ENCODE measurements at regions not wholly inside any gene's neighbourhood (a gene's known extent, or its start where the extent isn't known, plus 50 kb on each side); places are given as distances from the start of the nearest gene placed in this dataset.

- no peak overlapping the region for H3K4me3 ChIP-seq (ENCODE audit: low read depth, low read length, poor library complexity, severe bottlenecking)
- POLR2A ChIA-PET (ENCODE audit: low non-redundant PET) = no interaction called here
- no peaks in the 10 kb centered on the region for H3K36me3 ChIP-seq (ENCODE audit: insufficient read depth, low read length, poor library complexity, severe bottlenecking)
- H3K27ac ChIP-seq (ENCODE audit: low read depth, low read length, poor library complexity, severe bottlenecking) = no peak overlapping the region
- H3K9me3 ChIP-seq (ENCODE audit: low read depth, low read length, poor library complexity, severe bottlenecking) = peaks cover 5% of the 10 kb centered on the region
- CTCF ChIA-PET = no interaction called here
- no peak for DNase-seq (ENCODE audit: low spot score)
- H3K27me3 ChIP-seq (replicated peaks; ENCODE audit: insufficient read depth, low read depth, low read length, poor library complexity) = peaks cover 4% of the 10 kb centered on the region
- no peaks in the 10 kb centered on the region for H3K4me1 ChIP-seq (ENCODE audit: insufficient read depth, low read length, poor library complexity, severe bottlenecking)
- no TSS peak for BruUV-seq (replicated peaks)
- intact Hi-C loops (cut with micrococcal nuclease; ENCODE audit: unreplicated experiment) = no loop called here
- TF ChIP-seq EZH2 (IDR thresholded peaks at IDR 0.05; ENCODE audit: borderline replicate concordance, low read depth, low read length, poor library complexity, severe bottlenecking) (no peak), CTCF (conservative IDR thresholded peaks at IDR 0.05; ENCODE audit: low read depth, low read length) (no peak)
Measured at GRCh38 chr18:60010984-60011383, 111.2 kb downstream of the PMAIP1 start.

DNA sequence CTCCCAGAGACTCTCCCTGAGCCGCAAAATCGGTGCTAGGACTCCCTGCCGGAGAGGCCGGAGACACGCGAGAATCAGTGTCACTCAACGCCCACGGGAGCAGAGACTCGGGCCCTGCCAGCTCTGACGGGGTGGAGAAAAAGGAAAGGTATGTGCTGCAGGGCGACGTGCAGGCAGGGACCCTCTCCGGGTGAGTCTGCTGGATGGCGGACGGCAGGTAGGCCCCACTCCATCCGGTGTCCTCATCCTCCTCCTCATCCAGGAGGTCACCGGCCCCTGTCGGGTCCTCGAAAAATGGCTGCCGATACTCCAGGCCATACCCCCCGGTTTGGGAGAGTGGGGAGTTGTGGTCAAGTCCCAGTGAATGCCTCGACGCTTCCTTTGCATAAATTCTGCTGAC is 110.7 kb downstream of the PMAIP1 start:
- Histone ChIP-seq H3K4me3 (ENCODE audit: low read depth, low read length, poor library complexity, severe bottlenecking) (no peak overlapping the region), H3K36me3 (ENCODE audit: insufficient read depth, low read length, poor library complexity, severe bottlenecking) (no peaks in the 10 kb centered on the region), H3K4me1 (ENCODE audit: insufficient read depth, low read length, poor library complexity, severe bottlenecking) (no peaks in the 10 kb centered on the region), H3K9me3 (ENCODE audit: low read depth, low read length, poor library complexity, severe bottlenecking) (peaks cover 5% of the 10 kb centered on the region), H3K27me3 (replicated peaks; ENCODE audit: insufficient read depth, low read depth, low read length, poor library complexity) (peaks cover 4% of the 10 kb centered on the region), H3K27ac (ENCODE audit: low read depth, low read length, poor library complexity, severe bottlenecking) (no peak overlapping the region)
- no peak for DNase-seq (ENCODE audit: low spot score)
- ChIA-PET POLR2A (ENCODE audit: low non-redundant PET) (no interaction called here), CTCF (no interaction called here)
- intact Hi-C loops (cut with micrococcal nuclease; ENCODE audit: unreplicated experiment) = no loop called here
- BruUV-seq (replicated peaks) = no TSS peak
- TF ChIP-seq EZH2 (IDR thresholded peaks at IDR 0.05; ENCODE audit: borderline replicate concordance, low read depth, low read length, poor library complexity, severe bottlenecking) (no peak), CTCF (conservative IDR thresholded peaks at IDR 0.05; ENCODE audit: low read depth, low read length) (no peak)

DNA sequence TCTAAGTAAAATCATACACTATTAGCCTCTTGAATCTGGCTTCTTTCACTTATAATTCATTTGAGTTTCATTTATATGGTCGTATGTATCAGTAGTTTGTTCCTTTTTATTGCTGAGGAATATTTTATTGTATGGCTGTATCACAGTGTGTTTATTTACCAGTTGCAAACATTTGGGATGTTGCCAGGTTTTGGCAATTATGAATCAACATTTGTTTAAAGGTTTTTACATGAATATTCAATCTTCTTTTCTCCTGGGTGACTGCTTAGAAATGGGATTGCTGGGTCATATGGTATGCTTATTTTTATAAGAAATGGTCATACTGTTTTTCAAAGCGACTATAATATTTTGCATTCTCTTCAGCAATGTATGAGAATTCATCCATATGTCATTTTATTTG is 107.9 kb downstream of the PMAIP1 start:
- ChIA-PET POLR2A (ENCODE audit: low non-redundant PET) (interaction anchor here (0.6 kb wide), 1 partner anchor 11 kb away, joined by 4 read pairs; no protein-coding TSS in a partner anchor), CTCF (no interaction called here)
- intact Hi-C loops (cut with micrococcal nuclease; ENCODE audit: unreplicated experiment) = no loop called here
- no peaks in the 10 kb centered on the region for H3K36me3 ChIP-seq (ENCODE audit: insufficient read depth, low read length, poor library complexity, severe bottlenecking)
- no peak for DNase-seq (ENCODE audit: low spot score)
- no peak overlapping the region for H3K27ac ChIP-seq (ENCODE audit: low read depth, low read length, poor library complexity, severe bottlenecking)
- peaks cover 4% of the 10 kb centered on the region for H3K27me3 ChIP-seq (replicated peaks; ENCODE audit: insufficient read depth, low read depth, low read length, poor library complexity)
- H3K9me3 ChIP-seq (ENCODE audit: low read depth, low read length, poor library complexity, severe bottlenecking) = peaks cover 5% of the 10 kb centered on the region
- H3K4me3 ChIP-seq (ENCODE audit: low read depth, low read length, poor library complexity, severe bottlenecking) = no peak overlapping the region
- no TSS peak for BruUV-seq (replicated peaks)
- no peaks in the 10 kb centered on the region for H3K4me1 ChIP-seq (ENCODE audit: insufficient read depth, low read length, poor library complexity, severe bottlenecking)
- TF ChIP-seq CTCF (conservative IDR thresholded peaks at IDR 0.05; ENCODE audit: low read depth, low read length) (no peak), EZH2 (IDR thresholded peaks at IDR 0.05; ENCODE audit: borderline replicate concordance, low read depth, low read length, poor library complexity, severe bottlenecking) (no peak)

Measured in A673 (cell line).